Sciatic nerve (tissue), 2 donors: ENCODE measurements at regions not wholly inside any gene's neighbourhood (a gene's known extent, or its start where the extent isn't known, plus 50 kb on each side); places are given as distances from the start of the nearest gene placed in this dataset.
A peak's percentile ranks its signal among the peaks of the same experiment; 100 is the strongest.

Experiments
- ATAC-seq: fragments of 200-7000 bp; cut with Tn5 transposase; one replicate; pipeline ENCODE4 v1.9.1; 2020; ENCODE audit warnings: mild to moderate bottlenecking, moderate library complexity
- DNase-seq: peaks from one replicate; pipeline ENCODE4 v3.0.0-alpha.2; 2020; ENCODE audit warnings: low spot score
- intact Hi-C: fragments of 100-400 bp; cut with DNase I; formaldehyde crosslinking; loops from one replicate; pipeline ENCODE4 v1.14.2; 2022
- donor health status: DM: no; HTN: no; CAD: no.
- donor health status: DM: no; HTN: no; CAD: no.

GRCh38 chr5:10173716-10174115 lies 76.0 kb downstream of the ATPSCKMT start:
- intact Hi-C loops, result no loop called here
- ATAC-seq (peak; percentile 34), DNase-seq (no peak)

GRCh38 chr5:10172247-10172646 lies 77.4 kb downstream of the ATPSCKMT start:
- intact Hi-C loops, result no loop called here
- ATAC-seq (no peak), DNase-seq (no peak)

- intact Hi-C loops, result no loop called here
- ATAC-seq (no peak), DNase-seq (no peak)
Measured at GRCh38 chr5:10169359-10169758, 80.3 kb downstream of the ATPSCKMT start.

GRCh38 chr5:10168254-10168653 lies 81.4 kb downstream of the ATPSCKMT start:
- intact Hi-C loops, result no loop called here
- ATAC-seq (no peak), DNase-seq (no peak)

- intact Hi-C loops, result no loop called here
- DNase-seq, result no peak
- ATAC-seq, result no peak
Measured at GRCh38 chr5:10167806-10168205, 81.9 kb downstream of the ATPSCKMT start.

- ATAC-seq, result no peak
Measured at GRCh38 chr5:10166392-10166791, 83.3 kb downstream of the ATPSCKMT start.

GRCh38 chr5:10162468-10162867 lies 87.2 kb downstream of the ATPSCKMT start:
- no peak for ATAC-seq
- intact Hi-C loops, result no loop called here
- DNase-seq, result no peak

More at GRCh38 chr5:10166392-10166791, 83.3 kb downstream of the ATPSCKMT start:
- intact Hi-C loops, result no loop called here
- no peak for DNase-seq

- ATAC-seq (no peak), DNase-seq (no peak)
- intact Hi-C loops, result no loop called here
Measured at GRCh38 chr5:10161778-10162177, 87.9 kb downstream of the ATPSCKMT start.

GRCh38 chr5:10160241-10160640 lies 89.4 kb downstream of the ATPSCKMT start:
- DNase-seq (no peak), ATAC-seq (no peak)
- intact Hi-C loops, result no loop called here

GRCh38 chr5:10158886-10159285 lies 90.8 kb downstream of the ATPSCKMT start:
- intact Hi-C loops, result no loop called here
- ATAC-seq, result no peak
- DNase-seq, result no peak

- no peak for ATAC-seq
- intact Hi-C loops, result no loop called here
- no peak for DNase-seq
Measured at GRCh38 chr5:10157085-10157669, 92.5 kb downstream of the ATPSCKMT start.

GRCh38 chr5:10155897-10156667 lies 93.6 kb downstream of the ATPSCKMT start:
- DNase-seq, result no peak
- ATAC-seq, result no peak
- intact Hi-C loops, result no loop called here

GRCh38 chr5:10153808-10154537 lies 95.7 kb downstream of the ATPSCKMT start:
- intact Hi-C loops, result no loop called here
- ATAC-seq (no peak), DNase-seq (no peak)

GRCh38 chr5:10153394-10153793 lies 96.3 kb downstream of the ATPSCKMT start:
- ATAC-seq, result no peak
- intact Hi-C loops, result no loop called here
- no peak for DNase-seq

GRCh38 chr5:10151656-10152055 lies 98.0 kb downstream of the ATPSCKMT start:
- ATAC-seq, result no peak
- DNase-seq, result no peak
- intact Hi-C loops, result no loop called here

- DNase-seq, result no peak
- no peak for ATAC-seq
- intact Hi-C loops, result no loop called here
Measured at GRCh38 chr5:10149911-10150310, 99.8 kb downstream of the ATPSCKMT start.

- DNase-seq, result no peak
- intact Hi-C loops, result no loop called here
- ATAC-seq, result no peak
Measured at GRCh38 chr5:10145923-10146401, 103.7 kb downstream of the ATPSCKMT start.

GRCh38 chr5:10144040-10144439 lies 105.6 kb downstream of the ATPSCKMT start:
- intact Hi-C loops, result no loop called here

GRCh38 chr5:10140195-10140973 lies 109.3 kb downstream of the ATPSCKMT start:
- ATAC-seq, result no peak
- intact Hi-C loops, result no loop called here
- no peak for DNase-seq

More at GRCh38 chr5:10144040-10144439, 105.6 kb downstream of the ATPSCKMT start:
- DNase-seq (no peak), ATAC-seq (no peak)
